22Rv1 (cell line): ENCODE measurements at regions not wholly inside any gene's neighbourhood (a gene's known extent, or its start where the extent isn't known, plus 50 kb on each side); places are given as distances from the start of the nearest gene placed in this dataset.

Experiments used
- ZFX ChIP-seq: fragments of 450-650 bp; IDR thresholded peaks from 2 replicates; pipeline ENCODE4 v1.6.1; 2017; ENCODE audit warnings: antibody characterized with exemption, borderline replicate concordance
- TF ChIP-seq, protein P1 (sequence below): fragments of 450-650 bp; IDR thresholded peaks from 2 replicates; pipeline ENCODE4 v1.5.1; 2017; ENCODE audit warnings: mild to moderate bottlenecking

DNA sequence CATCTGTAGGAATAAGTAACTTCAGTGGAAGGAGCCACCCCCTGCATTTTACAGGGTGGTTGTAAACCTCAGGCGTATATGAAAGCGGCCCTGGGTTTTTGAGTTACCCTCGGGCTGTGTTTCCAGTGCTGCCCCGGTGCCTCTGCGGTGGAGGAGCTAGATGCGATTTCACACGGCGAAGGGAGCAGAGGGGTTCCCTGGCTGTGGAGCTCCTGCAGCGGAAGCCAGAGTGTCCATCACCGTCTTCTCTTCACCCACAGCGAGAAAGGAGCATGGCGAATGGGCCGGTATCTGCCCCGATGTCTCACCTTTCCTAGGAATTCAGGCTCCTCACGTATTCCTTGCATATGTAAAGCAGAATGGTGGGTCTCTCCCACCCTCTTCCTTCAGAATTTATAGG, 253.6 kb downstream of the THBS2 start:
- TF ChIP-seq, protein P1, sequence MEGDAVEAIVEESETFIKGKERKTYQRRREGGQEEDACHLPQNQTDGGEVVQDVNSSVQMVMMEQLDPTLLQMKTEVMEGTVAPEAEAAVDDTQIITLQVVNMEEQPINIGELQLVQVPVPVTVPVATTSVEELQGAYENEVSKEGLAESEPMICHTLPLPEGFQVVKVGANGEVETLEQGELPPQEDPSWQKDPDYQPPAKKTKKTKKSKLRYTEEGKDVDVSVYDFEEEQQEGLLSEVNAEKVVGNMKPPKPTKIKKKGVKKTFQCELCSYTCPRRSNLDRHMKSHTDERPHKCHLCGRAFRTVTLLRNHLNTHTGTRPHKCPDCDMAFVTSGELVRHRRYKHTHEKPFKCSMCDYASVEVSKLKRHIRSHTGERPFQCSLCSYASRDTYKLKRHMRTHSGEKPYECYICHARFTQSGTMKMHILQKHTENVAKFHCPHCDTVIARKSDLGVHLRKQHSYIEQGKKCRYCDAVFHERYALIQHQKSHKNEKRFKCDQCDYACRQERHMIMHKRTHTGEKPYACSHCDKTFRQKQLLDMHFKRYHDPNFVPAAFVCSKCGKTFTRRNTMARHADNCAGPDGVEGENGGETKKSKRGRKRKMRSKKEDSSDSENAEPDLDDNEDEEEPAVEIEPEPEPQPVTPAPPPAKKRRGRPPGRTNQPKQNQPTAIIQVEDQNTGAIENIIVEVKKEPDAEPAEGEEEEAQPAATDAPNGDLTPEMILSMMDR: no peak
- TF ChIP-seq ZFX: no peak
